H1 (cell line): ENCODE measurements at regions not wholly inside any gene's neighbourhood (a gene's known extent, or its start where the extent isn't known, plus 50 kb on each side); places are given as distances from the start of the nearest gene placed in this dataset.

Experiments used
- CHD2 ChIP-seq: IDR thresholded peaks from 2 replicates; pipeline ENCODE4 v1.6.1; 2012; ENCODE audit warnings: low read length, improper control_type of control experiment
- EZH2 ChIP-seq: fragments of 200-600 bp; sonication (generic); IDR thresholded peaks from 2 replicates; pipeline ENCODE4 v1.7.1; 2012; ENCODE audit warnings: low read depth, mild to moderate bottlenecking, moderate library complexity, low read length, inconsistent platforms; ENCODE audit not compliant: severe bottlenecking
- GTF2F1 ChIP-seq: IDR thresholded peaks from 2 replicates; pipeline ENCODE4 v1.6.1; 2012; ENCODE audit warnings: low read depth, low read length, improper control_type of control experiment, borderline replicate concordance
- KDM1A ChIP-seq: fragments of 200-600, 300-600 bp; sonication (generic); IDR thresholded peaks from 2 replicates; pipeline ENCODE4 v1.7.1; 2016; ENCODE audit warnings: mild to moderate bottlenecking, low read length, borderline replicate concordance
- MAFK ChIP-seq: IDR thresholded peaks from 2 replicates; pipeline ENCODE4 v1.6.1; 2012; ENCODE audit warnings: low read depth, mild to moderate bottlenecking, improper control_type of control experiment, low read length
- POLR2A ChIP-seq, 2 experiments: IDR thresholded peaks; 1 replicate in 1 of 2; 2 replicates in 1 of 2; pipeline ENCODE4 v1.6.1; 2011; ENCODE audit warnings: low read depth in 2 of 2, low read length in 2 of 2, mild to moderate bottlenecking in 2 of 2; ENCODE audit errors: control extremely low read depth in 1 of 2
- POLR2AphosphoS5 ChIP-seq: IDR thresholded peaks from 2 replicates; pipeline ENCODE4 v1.6.1; 2011; ENCODE audit warnings: low read depth, low read length
- TF ChIP-seq, protein P1 (sequence below), 3 experiments: IDR thresholded peaks; 1 replicate in 2 of 3; 2 replicates in 1 of 3; pipeline versions ENCODE4 v1.5.1 to v1.6.1; 2011; ENCODE audit warnings: low read length in 3 of 3, mild to moderate bottlenecking in 3 of 3, inconsistent platforms in 2 of 3, low read depth in 1 of 3, moderate library complexity in 1 of 3; ENCODE audit not compliant: insufficient read depth in 1 of 3; ENCODE audit errors: control extremely low read depth in 1 of 3
- TF ChIP-seq, protein P2 (sequence below): IDR thresholded peaks from 2 replicates; pipeline ENCODE4 v1.6.1; 2012; ENCODE audit warnings: inconsistent platforms

DNA sequence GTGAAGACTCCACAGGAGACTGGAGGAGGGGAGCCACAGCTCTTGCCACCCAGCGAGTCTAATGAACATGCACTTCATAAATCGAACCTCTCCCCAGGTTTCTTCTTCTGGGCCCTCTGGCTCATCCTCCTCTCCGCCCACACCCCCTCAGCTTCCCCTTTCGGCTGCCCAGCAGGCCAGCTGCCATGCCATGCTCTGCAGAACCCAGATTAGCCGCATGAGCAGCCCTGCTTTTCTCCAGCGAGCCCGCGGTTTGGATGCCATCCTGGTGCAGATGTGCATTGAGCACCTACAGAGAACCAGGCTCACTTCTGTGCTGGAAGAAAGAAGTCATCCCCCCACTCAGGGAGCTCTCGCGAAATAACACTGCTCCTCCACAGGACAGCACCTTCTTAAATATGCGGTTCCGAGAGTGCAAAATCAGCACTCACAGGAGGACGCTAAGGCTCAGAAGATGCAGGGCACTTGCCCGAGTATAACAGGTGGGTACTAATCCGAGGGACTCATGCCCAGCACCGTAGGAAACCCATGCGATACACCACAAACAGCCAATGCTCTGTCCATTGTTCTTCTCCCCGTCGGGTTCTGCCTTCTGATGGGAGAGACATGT, 143.0 kb upstream of the THBS2 start:
- no peak for TF ChIP-seq MAFK
- TF ChIP-seq, protein P1, sequence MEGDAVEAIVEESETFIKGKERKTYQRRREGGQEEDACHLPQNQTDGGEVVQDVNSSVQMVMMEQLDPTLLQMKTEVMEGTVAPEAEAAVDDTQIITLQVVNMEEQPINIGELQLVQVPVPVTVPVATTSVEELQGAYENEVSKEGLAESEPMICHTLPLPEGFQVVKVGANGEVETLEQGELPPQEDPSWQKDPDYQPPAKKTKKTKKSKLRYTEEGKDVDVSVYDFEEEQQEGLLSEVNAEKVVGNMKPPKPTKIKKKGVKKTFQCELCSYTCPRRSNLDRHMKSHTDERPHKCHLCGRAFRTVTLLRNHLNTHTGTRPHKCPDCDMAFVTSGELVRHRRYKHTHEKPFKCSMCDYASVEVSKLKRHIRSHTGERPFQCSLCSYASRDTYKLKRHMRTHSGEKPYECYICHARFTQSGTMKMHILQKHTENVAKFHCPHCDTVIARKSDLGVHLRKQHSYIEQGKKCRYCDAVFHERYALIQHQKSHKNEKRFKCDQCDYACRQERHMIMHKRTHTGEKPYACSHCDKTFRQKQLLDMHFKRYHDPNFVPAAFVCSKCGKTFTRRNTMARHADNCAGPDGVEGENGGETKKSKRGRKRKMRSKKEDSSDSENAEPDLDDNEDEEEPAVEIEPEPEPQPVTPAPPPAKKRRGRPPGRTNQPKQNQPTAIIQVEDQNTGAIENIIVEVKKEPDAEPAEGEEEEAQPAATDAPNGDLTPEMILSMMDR (IDR thresholded peaks at IDR 0.05; ENCODE audit: control extremely low read depth in 1 of 3, insufficient read depth in 1 of 3, low read depth in 1 of 3, low read length in 3 of 3) = no peak
- no peak for TF ChIP-seq KDM1A
- TF ChIP-seq GTF2F1 = no peak
- no peak for TF ChIP-seq CHD2
- TF ChIP-seq, protein P2, sequence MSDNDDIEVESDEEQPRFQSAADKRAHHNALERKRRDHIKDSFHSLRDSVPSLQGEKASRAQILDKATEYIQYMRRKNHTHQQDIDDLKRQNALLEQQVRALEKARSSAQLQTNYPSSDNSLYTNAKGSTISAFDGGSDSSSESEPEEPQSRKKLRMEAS = no peak
- no peak for TF ChIP-seq POLR2AphosphoS5
- no peak for TF ChIP-seq POLR2A (IDR thresholded peaks at IDR 0.05; ENCODE audit: control extremely low read depth in 1 of 2, low read depth in 2 of 2, low read length in 2 of 2)
- TF ChIP-seq EZH2 = no peak
